DMS79 treated with DMSO at 0.1 percent for 48 hours (cell line): ENCODE measurements at regions not wholly inside any gene's neighbourhood (a gene's known extent, or its start where the extent isn't known, plus 50 kb on each side); places are given as distances from the start of the nearest gene placed in this dataset.

Experiments used
- DNase-seq: peaks from one replicate; lab custom pipeline; 2025; lab: John Stamatoyannopoulos, UW

DNA sequence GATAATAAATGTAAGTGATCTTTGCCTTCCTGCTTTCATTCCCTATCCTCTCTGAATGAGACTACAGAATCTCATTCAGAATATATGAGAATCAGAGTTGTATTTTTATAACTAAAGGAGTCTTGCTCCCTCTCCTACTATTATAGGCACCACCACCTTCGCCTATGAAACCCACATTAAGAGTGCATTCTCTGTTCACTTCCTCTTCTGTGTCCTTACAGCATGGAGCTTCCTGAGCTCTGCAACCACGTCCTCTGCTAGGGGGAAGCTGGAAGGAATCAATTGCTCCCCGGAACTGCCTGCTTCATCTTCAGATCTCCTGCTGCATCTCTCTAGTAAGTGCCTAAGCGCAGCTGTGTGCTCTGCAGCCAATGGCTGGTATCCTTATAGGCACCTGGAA lies 820.7 kb downstream of the GRID1 start:
- DNase-seq, result no peak

DNA sequence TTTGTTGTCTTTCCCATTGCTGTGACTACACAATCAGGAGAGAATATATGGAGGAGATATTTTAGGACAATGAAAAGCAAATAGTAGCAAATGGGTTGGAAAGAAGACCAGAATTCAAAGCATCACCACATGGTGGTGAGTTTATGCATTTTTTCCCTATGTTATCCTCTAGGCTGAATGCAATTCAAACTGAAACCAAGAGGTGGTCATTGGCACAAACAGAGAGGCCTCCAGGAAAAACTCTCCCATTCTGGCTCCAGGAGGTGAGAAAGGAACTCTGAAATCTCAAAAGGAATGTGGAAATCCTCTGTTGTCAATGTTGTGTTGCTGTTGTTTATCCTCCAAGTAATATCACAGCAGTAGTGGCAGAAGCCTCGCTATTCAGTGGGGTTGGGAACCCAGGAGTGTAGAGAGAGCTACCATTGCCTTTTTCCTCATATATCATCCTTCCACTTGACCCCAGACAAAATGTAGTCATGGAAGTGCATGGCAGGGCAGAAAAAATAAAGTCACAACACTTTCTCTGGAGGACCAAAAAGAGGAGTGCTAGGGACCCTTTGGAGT lies 819.1 kb downstream of the GRID1 start:
- no peak for DNase-seq

DNA sequence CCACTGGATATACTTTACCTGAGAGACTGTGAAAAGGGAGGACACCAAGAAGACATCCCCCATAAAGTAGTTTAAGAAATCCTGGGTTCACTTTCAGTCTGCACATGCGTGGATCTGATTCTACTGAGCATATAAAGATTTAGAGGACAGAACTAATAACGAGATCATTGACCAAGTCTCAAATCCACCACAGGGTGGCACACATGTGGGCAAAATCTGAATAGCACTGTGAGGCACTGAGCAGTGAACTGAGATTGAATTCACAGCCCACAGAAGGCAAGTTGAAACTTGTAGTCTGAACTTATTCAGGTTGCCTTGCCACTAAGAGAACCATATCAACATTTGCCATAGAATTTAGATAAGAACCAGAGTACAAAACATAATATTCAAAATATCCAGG lies 818.6 kb downstream of the GRID1 start:
- DNase-seq, result no peak
